H9 (cell line): ENCODE measurements at regions not wholly inside any gene's neighbourhood (a gene's known extent, or its start where the extent isn't known, plus 50 kb on each side); places are given as distances from the start of the nearest gene placed in this dataset.

ENCODE experiments used
- DNase-seq: peaks from one replicate; pipeline ENCODE4 v3.0.0-alpha.2; 2017
- H2AFZ ChIP-seq: one replicate; pipeline ENCODE4 v1.6.1; 2013; ENCODE audit warnings: mild to moderate bottlenecking, low read length, control low read depth, moderate library complexity
- H2AK5ac ChIP-seq: 2 replicates; pipeline ENCODE4 v1.6.1; 2013; ENCODE audit warnings: low read length, control low read depth, mixed read lengths; ENCODE audit not compliant: insufficient read length
- H2BK120ac ChIP-seq: one replicate; pipeline ENCODE4 v1.6.1; 2013; ENCODE audit warnings: low read depth, mild to moderate bottlenecking, low read length, control low read depth, inconsistent platforms; ENCODE audit not compliant: poor library complexity, severe bottlenecking
- H2BK12ac ChIP-seq: 2 replicates; pipeline ENCODE4 v1.6.1; 2013; ENCODE audit warnings: low read length, control low read depth, mixed read lengths, low read depth; ENCODE audit not compliant: insufficient read length
- H2BK15ac ChIP-seq: 2 replicates; pipeline ENCODE4 v1.6.1; 2013; ENCODE audit warnings: low read depth, low read length, control low read depth
- H2BK20ac ChIP-seq: one replicate; pipeline ENCODE4 v1.6.1; 2013; ENCODE audit warnings: low read depth, mild to moderate bottlenecking, low read length, control low read depth, inconsistent platforms; ENCODE audit not compliant: poor library complexity, severe bottlenecking
- H2BK5ac ChIP-seq: 2 replicates; pipeline ENCODE4 v1.6.1; 2013; ENCODE audit warnings: low read length, control low read depth, mixed read lengths; ENCODE audit not compliant: insufficient read length
- H3K14ac ChIP-seq: 2 replicates; pipeline ENCODE4 v1.6.1; 2013; ENCODE audit warnings: low read length, control low read depth; ENCODE audit not compliant: insufficient read depth
- H3K18ac ChIP-seq: 2 replicates; pipeline ENCODE4 v1.6.1; 2013; ENCODE audit warnings: low read depth, mild to moderate bottlenecking, mixed read lengths, low read length, control low read depth; ENCODE audit not compliant: insufficient read length
- H3K23ac ChIP-seq: 2 replicates; pipeline ENCODE4 v1.6.1; 2013; ENCODE audit warnings: low read length, control low read depth, mixed read lengths, low read depth; ENCODE audit not compliant: insufficient read length
- H3K23me2 ChIP-seq: 2 replicates; pipeline ENCODE4 v1.6.1; 2013; ENCODE audit warnings: low read depth, mild to moderate bottlenecking, mixed read lengths, low read length, control low read depth; ENCODE audit not compliant: insufficient read length, poor library complexity, severe bottlenecking
- H3K27ac ChIP-seq: 2 replicates; pipeline ENCODE4 v1.5.1; 2013; ENCODE audit warnings: low read length, control low read depth, mixed read lengths, low read depth; ENCODE audit not compliant: insufficient read length
- H3K27me3 ChIP-seq: 2 replicates; pipeline ENCODE4 v1.6.1; 2013; ENCODE audit warnings: low read length, control low read depth, inconsistent platforms; ENCODE audit not compliant: insufficient read depth
- H3K4ac ChIP-seq: 2 replicates; pipeline ENCODE4 v1.6.1; 2013; ENCODE audit warnings: low read depth, mild to moderate bottlenecking, control low read depth, inconsistent platforms, low read length, moderate library complexity
- H3K4me1 ChIP-seq: 2 replicates; pipeline ENCODE4 v1.6.1; 2013; ENCODE audit warnings: low read length, control low read depth, inconsistent platforms; ENCODE audit not compliant: insufficient read depth
- H3K4me2 ChIP-seq: 2 replicates; pipeline ENCODE4 v1.6.1; 2013; ENCODE audit warnings: low read length, control low read depth, mixed read lengths; ENCODE audit not compliant: insufficient read length, insufficient read depth
- H3K56ac ChIP-seq: 2 replicates; pipeline ENCODE4 v1.6.1; 2013; ENCODE audit warnings: low read depth, mild to moderate bottlenecking, mixed read lengths, low read length, control low read depth; ENCODE audit not compliant: insufficient read length
- H3K79me1 ChIP-seq: 2 replicates; pipeline ENCODE4 v1.6.1; 2013; ENCODE audit warnings: low read depth, mild to moderate bottlenecking, moderate library complexity, low read length, control low read depth, inconsistent platforms; ENCODE audit not compliant: insufficient read depth, poor library complexity, severe bottlenecking
- H3K79me2 ChIP-seq: 2 replicates; pipeline ENCODE4 v1.6.1; 2013; ENCODE audit warnings: low read length, control low read depth, inconsistent platforms; ENCODE audit not compliant: insufficient read depth
- H3K9ac ChIP-seq: 2 replicates; pipeline ENCODE4 v1.6.1; 2013; ENCODE audit warnings: low read length, control low read depth, mixed read lengths; ENCODE audit not compliant: insufficient read length; ENCODE audit errors: extremely low read depth
- H3K9me3 ChIP-seq: one replicate; pipeline ENCODE4 v1.6.1; 2013; ENCODE audit warnings: low read depth, low read length, inconsistent platforms; ENCODE audit not compliant: control insufficient read depth
- H3T11ph ChIP-seq: one replicate; pipeline ENCODE4 v1.6.1; 2013; ENCODE audit warnings: mild to moderate bottlenecking, low read length, control low read depth, inconsistent platforms
- H4K20me1 ChIP-seq: one replicate; pipeline ENCODE4 v1.6.1; 2013; ENCODE audit not compliant: control insufficient read depth, insufficient read length, insufficient read depth
- H4K5ac ChIP-seq: 2 replicates; pipeline ENCODE4 v1.6.1; 2013; ENCODE audit warnings: low read depth, mild to moderate bottlenecking, mixed read lengths, low read length, control low read depth; ENCODE audit not compliant: insufficient read length
- H4K8ac ChIP-seq: replicated peaks from 2 replicates; pipeline ENCODE4 v1.6.1; 2013; ENCODE audit warnings: low read length, control low read depth, mixed read lengths, low read depth; ENCODE audit not compliant: insufficient read length
- H4K91ac ChIP-seq: 2 replicates; pipeline ENCODE4 v1.6.1; 2013; ENCODE audit warnings: low read depth, mild to moderate bottlenecking, moderate library complexity, mixed read lengths, low read length, control low read depth; ENCODE audit not compliant: insufficient read length
- H3K27ac Mint-ChIP-seq, 3 experiments: 2 replicates in 2 of 3; 3 replicates in 1 of 3; pipeline ENCODE4 v1.8.0; 2020 to 2021; ENCODE audit warnings: mixed read lengths in 3 of 3, mild to moderate bottlenecking in 1 of 3, moderate library complexity in 1 of 3
- H3K27me3 Mint-ChIP-seq: 2 replicates; pipeline ENCODE4 v1.8.0; 2021; ENCODE audit warnings: low read depth, mild to moderate bottlenecking, moderate library complexity, mixed read lengths
- H3K36me3 Mint-ChIP-seq, 3 experiments: 2 replicates in 2 of 3; 3 replicates in 1 of 3; pipeline ENCODE4 v1.8.0; 2020 to 2021; ENCODE audit warnings: low read depth in 3 of 3, mixed read lengths in 3 of 3; ENCODE audit not compliant: insufficient read depth in 1 of 3
- H3K4me1 Mint-ChIP-seq, 2 experiments: 2 replicates each; pipeline ENCODE4 v1.8.0; 2020; ENCODE audit warnings: mixed read lengths in 2 of 2
- H3K4me3 Mint-ChIP-seq, 2 experiments: 2 replicates in 1 of 2; 3 replicates in 1 of 2; pipeline ENCODE4 v1.8.0; 2020 to 2021; ENCODE audit warnings: mild to moderate bottlenecking in 2 of 2, mixed read lengths in 2 of 2, moderate library complexity in 1 of 2
- H3K9me3 Mint-ChIP-seq, 2 experiments: 2 replicates in 1 of 2; 3 replicates in 1 of 2; pipeline ENCODE4 v1.8.0; 2020; ENCODE audit warnings: mild to moderate bottlenecking in 2 of 2, mixed read lengths in 2 of 2, moderate library complexity in 1 of 2
- CTCF ChIP-seq: fragments of 200-600 bp; sonication (generic); conservative IDR thresholded peaks from 3 replicates; pipeline ENCODE4 v1.8.0; 2021; ENCODE audit warnings: antibody characterized with exemption, mild to moderate bottlenecking
- WGBS: extraction: QIAGEN DNeasy Blood & Tissue Kit; methylation state at CpG from one replicate; pipeline ENCODE4 v1.1.7; 2013; ENCODE audit warnings: missing lambda C conversion rate, low lambda C conversion rate, mixed read lengths; ENCODE audit not compliant: insufficient read length; ENCODE audit errors: extremely low coverage; 5-methylcytosine and 5-hydroxymethylcytosine counted together

DNA sequence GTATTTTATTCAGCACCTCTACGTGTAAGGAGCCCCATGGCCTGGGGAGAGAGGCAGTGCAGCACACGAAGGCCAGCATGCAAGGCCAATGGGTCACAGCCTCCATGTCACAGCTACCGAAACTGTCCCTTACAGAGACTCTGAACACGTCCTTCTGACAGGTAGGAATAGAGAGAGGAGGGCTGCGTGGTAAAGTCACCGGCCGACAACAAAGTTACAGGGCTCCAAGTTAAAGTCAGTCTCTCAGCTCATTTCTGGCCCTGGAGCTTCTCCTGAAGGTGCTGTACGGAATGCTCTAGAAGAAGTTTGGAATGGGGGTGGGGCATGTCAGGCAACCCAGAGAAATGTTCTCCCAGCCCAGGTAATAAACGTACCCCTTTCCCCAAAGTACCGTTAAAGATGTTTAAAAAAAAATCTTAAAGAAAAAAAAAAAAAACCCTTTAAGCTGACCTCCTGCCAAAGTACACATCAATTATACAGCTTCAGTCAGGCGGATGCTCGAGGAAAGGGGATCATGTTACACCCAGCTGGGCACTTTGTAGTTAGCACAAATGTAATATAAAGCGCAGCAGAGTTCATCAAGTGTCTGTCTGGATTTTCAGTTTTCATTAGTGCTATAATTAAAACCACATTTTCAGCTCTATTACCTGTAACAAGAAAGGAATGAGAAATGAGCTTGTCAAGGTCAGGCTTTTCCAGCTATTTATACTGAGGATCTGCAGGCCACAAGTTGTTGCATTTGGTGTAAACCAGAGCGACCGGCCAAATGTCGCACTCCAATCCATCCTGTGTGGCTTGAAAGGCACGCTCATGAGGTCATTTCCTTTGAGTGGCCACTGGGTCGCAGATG lies 53.3 kb upstream of the CDKN3 start:
- no peak overlapping the region for H2AFZ ChIP-seq
- Mint-ChIP-seq H3K9me3 (no peaks in the 10 kb centered on the region; a peak in 1 of 5 replicates), H3K36me3 (no peaks in the 10 kb centered on the region), H3K27me3 (no peaks in the 10 kb centered on the region), H3K4me1 (peaks cover 30 to 35% of the 10 kb centered on the region in 2 experiments), H3K4me3 (no peak overlapping the region), H3K27ac (no peak overlapping the region; a peak in 1 of 7 replicates)
- H3K4me1 ChIP-seq = peaks cover under 1% of the 10 kb centered on the region
- no peak overlapping the region for H3K18ac ChIP-seq
- no peak overlapping the region for H2BK5ac ChIP-seq
- H3K4me2 ChIP-seq = no peak overlapping the region
- no peak overlapping the region for H2BK12ac ChIP-seq
- WGBS = no CpG with 5 or more reads among the region's 18 CpGs
- no peak overlapping the region for H2AK5ac ChIP-seq
- no peaks in the 10 kb centered on the region for H3K23me2 ChIP-seq
- no peak for TF ChIP-seq CTCF
- no peak overlapping the region for H3K23ac ChIP-seq
- no peaks in the 10 kb centered on the region for H3K79me2 ChIP-seq
- no peak overlapping the region for H4K8ac ChIP-seq
- no peak overlapping the region for H2BK20ac ChIP-seq
- no peak overlapping the region for H2BK15ac ChIP-seq
- H3K9me3 ChIP-seq = no peaks in the 10 kb centered on the region
- no peak overlapping the region for H3K56ac ChIP-seq
- no peak overlapping the region for H2BK120ac ChIP-seq
- no peak overlapping the region for H4K5ac ChIP-seq
- no peaks in the 10 kb centered on the region for H3K27me3 ChIP-seq
- no peak overlapping the region for H3T11ph ChIP-seq
- H3K27ac ChIP-seq = no peak overlapping the region
- no peak overlapping the region for H3K14ac ChIP-seq
- no peak overlapping the region for H3K9ac ChIP-seq
- H3K4ac ChIP-seq = no peak overlapping the region
- no peak for DNase-seq
- no peak overlapping the region for H4K91ac ChIP-seq
- H3K79me1 ChIP-seq = no peaks in the 10 kb centered on the region
- no peaks in the 10 kb centered on the region for H4K20me1 ChIP-seq
